ENCODE measurements at regions not wholly inside any gene's neighbourhood (a gene's known extent, or its start where the extent isn't known, plus 50 kb on each side); places are given as distances from the start of the nearest gene placed in this dataset.

GRCh38 chr12:105431537-105432100 is 101.1 kb downstream of the C12orf75 start:
- POLR2A ChIA-PET, result no interaction called here

More at GRCh38 chr12:105431537-105432100, 101.1 kb downstream of the C12orf75 start:
- DNase-seq (ENCODE audit: low spot score) (no peak), FAIRE-seq (no peak), ATAC-seq (no peak)
- no peaks in the 10 kb centered on the region for H4K20me1 ChIP-seq (ENCODE audit: insufficient read depth, low read length)
- H3K4me2 ChIP-seq (ENCODE audit: low read depth, low read length), result no peak overlapping the region
- intact Hi-C loops (cut with micrococcal nuclease; ENCODE audit: unreplicated experiment), result no loop called here
- H3K79me2 ChIP-seq (ENCODE audit: insufficient read depth, low read length), result no peaks in the 10 kb centered on the region
- H3K9me3 ChIP-seq (ENCODE audit: low read length), result no peaks in the 10 kb centered on the region
- H3K4me3 ChIP-seq (replicated peaks in 1 of 3; ENCODE audit: insufficient read depth in 1 of 3, low read depth in 2 of 3, low read length in 3 of 3), result no peak overlapping the region
- no TSS peak for BruUV-seq (replicated peaks)
- CTCF ChIA-PET (ENCODE audit: low intra/inter-chr PET ratio, low total read pairs), result no interaction called here
- no peak overlapping the region for H2AFZ ChIP-seq (ENCODE audit: low read length)
- no peak for TF ChIP-seq ZNF121 (CRISPR knock-in tag; IDR thresholded peaks at IDR 0.05)
- TF ChIP-seq ZNF331 (CRISPR knock-in tag; IDR thresholded peaks at IDR 0.05), result no peak
- no peak for TF ChIP-seq ZNF274 (CRISPR knock-in tag; IDR thresholded peaks at IDR 0.05)
- TF ChIP-seq STAG1 (CRISPR knock-in tag; IDR thresholded peaks at IDR 0.05), result no peak
- no peak for TF ChIP-seq GMEB2 (CRISPR knock-in tag; IDR thresholded peaks at IDR 0.05; ENCODE audit: low read depth)
- no peak for TF ChIP-seq XRCC5 (optimal IDR thresholded peaks at IDR 0.05; ENCODE audit: low read length)
- no peak for TF ChIP-seq ZNF326 (CRISPR knock-in tag; IDR thresholded peaks at IDR 0.05; ENCODE audit: borderline replicate concordance)
- TF ChIP-seq NBN (conservative IDR thresholded peaks at IDR 0.05), result no peak
- no peak for TF ChIP-seq KIAA2018 (CRISPR knock-in tag; IDR thresholded peaks at IDR 0.05; ENCODE audit: borderline replicate concordance)
- no peak for TF ChIP-seq SP5 (CRISPR knock-in tag; IDR thresholded peaks at IDR 0.05; ENCODE audit: borderline replicate concordance, low read depth)
- no peak for TF ChIP-seq ZFP90 (CRISPR knock-in tag; IDR thresholded peaks at IDR 0.05; ENCODE audit: borderline replicate concordance)
- TF ChIP-seq ZNF414 (CRISPR knock-in tag; IDR thresholded peaks at IDR 0.05), result no peak
- TF ChIP-seq AKAP8 (CRISPR knock-in tag; IDR thresholded peaks at IDR 0.05), result no peak
- TF ChIP-seq MED8 (CRISPR knock-in tag; IDR thresholded peaks at IDR 0.05; ENCODE audit: insufficient replicate concordance), result no peak
- no peak for TF ChIP-seq KDM5B (CRISPR knock-in tag; IDR thresholded peaks at IDR 0.05; ENCODE audit: borderline replicate concordance)
- no peak overlapping the region for H3K27ac ChIP-seq (ENCODE audit: extremely low read length, insufficient read depth, low read length)
- 2% methylated on average over 2 of the region's 2 CpGs for WGBS (ENCODE audit: low lambda C conversion rate)
- H3K36me3 ChIP-seq (replicated peaks in 1 of 2; ENCODE audit: control insufficient read depth in 1 of 2, insufficient read depth in 2 of 2, low read length in 2 of 2), result no peaks in the 10 kb centered on the region
- H3K27me3 ChIP-seq (ENCODE audit: control insufficient read depth in 1 of 2, insufficient read depth in 2 of 2, low read length in 2 of 2), result no peaks in the 10 kb centered on the region
- in situ Hi-C loops (cut with HindIII; ENCODE audit: extremely low pct_ligation_motif_present, low pct_unique_long_range_greater_than_20kb), result no loop called here
- no peak overlapping the region for H3K9ac ChIP-seq (ENCODE audit: insufficient read depth, low read depth, low read length)
- no peaks in the 10 kb centered on the region for H3K4me1 ChIP-seq (ENCODE audit: insufficient read depth, low read length)
